ENCODE measurements at regions not wholly inside any gene's neighbourhood (a gene's known extent, or its start where the extent isn't known, plus 50 kb on each side); places are given as distances from the start of the nearest gene placed in this dataset.

GRCh38 chr5:5798462-5798861 lies 376.0 kb downstream of the ICE1 start:
- in situ Hi-C loops (cut with MboI; ENCODE audit: low pct_ligation_motif_present in 1 of 4, low pct_unique_long_range_greater_than_20kb in 1 of 4, low sequenced_read_pairs in 3 of 4): no loop called here

GRCh38 chr5:5798041-5798440 lies 375.6 kb downstream of the ICE1 start:
- intact Hi-C loops (cut with DNase I; ENCODE audit: low total_unique reads) (no loop called here), in situ Hi-C loops (cut with MboI; ENCODE audit: low pct_ligation_motif_present in 1 of 4, low pct_unique_long_range_greater_than_20kb in 1 of 4, low sequenced_read_pairs in 3 of 4) (no loop called here)
- Histone ChIP-seq H3K4me1 (no peaks in the 10 kb centered on the region), H3K27me3 (no peaks in the 10 kb centered on the region), H3K9me3 (no peaks in the 10 kb centered on the region), H3K4me3 (no peak overlapping the region), H3K36me3 (no peaks in the 10 kb centered on the region), H3K27ac (no peak overlapping the region)
- WGBS, 2 donors (ENCODE audit: low coverage in 1 of 2): 80 to 85% methylated on average over 3 to 5 of the region's 5 CpGs
- TF ChIP-seq POLR2A (IDR thresholded peaks at IDR 0.05): no peak
- no peak for TF ChIP-seq EP300 (IDR thresholded peaks at IDR 0.05; ENCODE audit: low read depth)
- TF ChIP-seq POLR2AphosphoS5 (IDR thresholded peaks at IDR 0.05): no peak
- TF ChIP-seq CTCF (IDR thresholded peaks at IDR 0.05): no peak
- DNase-seq: no peak

More at GRCh38 chr5:5798462-5798861, 376.0 kb downstream of the ICE1 start:
- H3K27me3 ChIP-seq: no peaks in the 10 kb centered on the region
- WGBS, 2 donors (ENCODE audit: low coverage in 1 of 2): 39 to 44% methylated on average over 4 of the region's 4 CpGs
- no peak overlapping the region for H3K4me3 ChIP-seq
- no peak for DNase-seq
- no peaks in the 10 kb centered on the region for H3K36me3 ChIP-seq
- intact Hi-C loops (cut with DNase I; ENCODE audit: low total_unique reads): no loop called here
- H3K9me3 ChIP-seq: no peaks in the 10 kb centered on the region
- no peak overlapping the region for H3K27ac ChIP-seq
- no peaks in the 10 kb centered on the region for H3K4me1 ChIP-seq
- TF ChIP-seq POLR2A (IDR thresholded peaks at IDR 0.05): no peak
- no peak for TF ChIP-seq POLR2AphosphoS5 (IDR thresholded peaks at IDR 0.05)
- no peak for TF ChIP-seq CTCF (IDR thresholded peaks at IDR 0.05)
- no peak for TF ChIP-seq EP300 (IDR thresholded peaks at IDR 0.05; ENCODE audit: low read depth)

GRCh38 chr5:5795074-5795771 lies 372.7 kb downstream of the ICE1 start:
- intact Hi-C loops (cut with DNase I; ENCODE audit: low total_unique reads) (no loop called here), in situ Hi-C loops (cut with MboI; ENCODE audit: low pct_ligation_motif_present in 1 of 4, low pct_unique_long_range_greater_than_20kb in 1 of 4, low sequenced_read_pairs in 3 of 4) (no loop called here)
- no peaks in the 10 kb centered on the region for H3K4me1 ChIP-seq
- WGBS, 2 donors (ENCODE audit: low coverage in 1 of 2): 86 to 87% methylated on average over 5 to 14 of the region's 14 CpGs
- H3K27ac ChIP-seq: no peak overlapping the region
- H3K4me3 ChIP-seq: no peak overlapping the region
- H3K27me3 ChIP-seq: no peaks in the 10 kb centered on the region
- TF ChIP-seq EP300 (IDR thresholded peaks at IDR 0.05; ENCODE audit: low read depth): no peak
- TF ChIP-seq CTCF (IDR thresholded peaks at IDR 0.05): no peak
- TF ChIP-seq POLR2AphosphoS5 (IDR thresholded peaks at IDR 0.05): no peak
- no peak for TF ChIP-seq POLR2A (IDR thresholded peaks at IDR 0.05)
- H3K9me3 ChIP-seq: no peaks in the 10 kb centered on the region
- no peak for DNase-seq
- no peaks in the 10 kb centered on the region for H3K36me3 ChIP-seq

- H3K9me3 ChIP-seq: no peaks in the 10 kb centered on the region
- in situ Hi-C loops (cut with MboI; ENCODE audit: low pct_ligation_motif_present in 1 of 4, low pct_unique_long_range_greater_than_20kb in 1 of 4, low sequenced_read_pairs in 3 of 4) (no loop called here), intact Hi-C loops (cut with DNase I; ENCODE audit: low total_unique reads) (no loop called here)
- no peak for DNase-seq
- no peak for TF ChIP-seq POLR2A (IDR thresholded peaks at IDR 0.05)
- TF ChIP-seq CTCF (IDR thresholded peaks at IDR 0.05): no peak
- TF ChIP-seq POLR2AphosphoS5 (IDR thresholded peaks at IDR 0.05): no peak
- TF ChIP-seq EP300 (IDR thresholded peaks at IDR 0.05; ENCODE audit: low read depth): no peak
- H3K27me3 ChIP-seq: no peaks in the 10 kb centered on the region
- no peaks in the 10 kb centered on the region for H3K36me3 ChIP-seq
- H3K4me1 ChIP-seq: no peaks in the 10 kb centered on the region
- no peak overlapping the region for H3K27ac ChIP-seq
- H3K4me3 ChIP-seq: no peak overlapping the region
- WGBS, 2 donors (ENCODE audit: low coverage in 1 of 2): 82 to 89% methylated on average over 4 of the region's 4 CpGs
Measured at GRCh38 chr5:5794118-5794560, 371.7 kb downstream of the ICE1 start.

Measured in transverse colon (tissue), 4 donors.